GM12878 (cell line): ENCODE measurements at regions not wholly inside any gene's neighbourhood (a gene's known extent, or its start where the extent isn't known, plus 50 kb on each side); places are given as distances from the start of the nearest gene placed in this dataset.

Experiments used
- ATAC-seq: fragments of 200-7000 bp; cut with Tn5 transposase; 3 replicates; pipeline ENCODE4 v1.9.1; 2020; ENCODE audit warnings: mild to moderate bottlenecking, moderate library complexity
- BruUV-seq: library from RNA; stranded (reverse); fragments of 400-500 nt; replicated peaks from 2 replicates; lab custom pipeline; 2021; lab: Mats Ljungman, UMichigan
- CTCF ChIA-PET: fragments of 300-600 bp; sonication (Branson Sonifier 250); formaldehyde crosslinking; extraction: SDS; loops from one replicate; lab custom pipeline; 2021; ENCODE audit warnings: inconsistent platforms; lab: Yijun Ruan, JAX
- POLR2A ChIA-PET: fragments of 350-600 bp; formaldehyde crosslinking; extraction: SDS; loops from one replicate; lab custom pipeline; 2021; ENCODE audit warnings: inconsistent platforms; lab: Charles Lee
- RAD21 ChIA-PET: fragments of 300-600 bp; sonication (Branson Sonifier 250); formaldehyde crosslinking; loops from one replicate; lab custom pipeline; 2023; ENCODE audit warnings: antibody characterized with exemption; ENCODE audit not compliant: unreplicated experiment; lab: Charles Lee
- SMC1A ChIA-PET: fragments of 300-600 bp; sonication (Branson Sonifier 250); formaldehyde crosslinking; loops from one replicate; lab custom pipeline; 2023; ENCODE audit not compliant: unreplicated experiment, uncharacterized antibody; lab: Charles Lee
- DNase-seq: peaks from one replicate; pipeline ENCODE4 v3.0.0-alpha.2; 2011; ENCODE audit warnings: low read depth, low spot score
- FAIRE-seq: peaks from 3 replicates; lab custom pipeline; 2011; peaks lifted over from hg19 to GRCh38; lab: Jason Lieb, UNC
- H2AFZ ChIP-seq: 2 replicates; pipeline ENCODE4 v1.6.0; 2011; ENCODE audit warnings: low read depth, low read length, control low read depth; ENCODE audit not compliant: control insufficient read depth
- H3K27ac ChIP-seq: 2 replicates; pipeline ENCODE4 v1.5.1; 2011; ENCODE audit warnings: control low read depth; ENCODE audit not compliant: control insufficient read depth, insufficient read depth
- H3K27me3 ChIP-seq, 2 experiments: replicated peaks in 1 of 2; 2 replicates each; pipeline versions ENCODE4 v1.6.0 to v1.6.1; 2011; ENCODE audit warnings: low read length in 1 of 2; ENCODE audit not compliant: control insufficient read depth in 2 of 2, insufficient read depth in 2 of 2
- H3K36me3 ChIP-seq, 2 experiments: 2 replicates each; pipeline ENCODE4 v1.5.1; 2011; ENCODE audit warnings: low read length in 1 of 2; ENCODE audit not compliant: control insufficient read depth in 2 of 2, insufficient read depth in 2 of 2
- H3K4me1 ChIP-seq: 2 replicates; pipeline ENCODE4 v1.6.1; 2011; ENCODE audit warnings: mild to moderate bottlenecking, low read length, moderate library complexity, mixed read lengths; ENCODE audit not compliant: control insufficient read depth, insufficient read depth
- H3K4me2 ChIP-seq: 2 replicates; pipeline ENCODE4 v1.6.0; 2011; ENCODE audit warnings: control low read depth; ENCODE audit not compliant: control insufficient read depth, insufficient read depth
- H3K4me3 ChIP-seq: fragments of 200-600 bp; sonication (generic); 2 replicates; pipeline ENCODE4 v1.5.1; 2016
- H3K79me2 ChIP-seq: 2 replicates; pipeline ENCODE4 v1.6.0; 2011; ENCODE audit warnings: low read length; ENCODE audit not compliant: control insufficient read depth, insufficient read depth
- H3K9ac ChIP-seq: 2 replicates; pipeline ENCODE4 v1.8.0; 2011; ENCODE audit warnings: low read length, control low read depth, mixed read lengths; ENCODE audit not compliant: control insufficient read depth, insufficient read depth
- H3K9me3 ChIP-seq: replicated peaks from 3 replicates; pipeline ENCODE4 v1.5.1; 2011; ENCODE audit warnings: mild to moderate bottlenecking, low read length; ENCODE audit not compliant: control insufficient read depth, insufficient read depth
- H4K20me1 ChIP-seq: 2 replicates; pipeline ENCODE4 v1.6.0; 2011; ENCODE audit not compliant: control insufficient read depth, insufficient read depth
- BCL11A ChIP-seq: IDR thresholded peaks from 2 replicates; pipeline ENCODE4 v1.6.1; 2011; ENCODE audit warnings: low read depth, low read length
- CHD1 ChIP-seq: IDR thresholded peaks from 2 replicates; pipeline ENCODE4 v1.6.1; 2012; ENCODE audit warnings: low read depth, low read length, improper control_type of control experiment
- GABPA ChIP-seq: IDR thresholded peaks from 2 replicates; pipeline ENCODE4 v1.6.1; 2014; ENCODE audit warnings: antibody characterized with exemption, low read depth, mild to moderate bottlenecking, inconsistent platforms
- HDGF ChIP-seq: fragments of 450-650 bp; IDR thresholded peaks from 2 replicates; pipeline ENCODE4 v1.6.1; 2016; ENCODE audit warnings: antibody characterized with exemption
- TCF12 ChIP-seq: IDR thresholded peaks from 2 replicates; pipeline ENCODE4 v1.6.1; 2011; ENCODE audit warnings: low read depth, mild to moderate bottlenecking, low read length
- USF1 ChIP-seq: IDR thresholded peaks from 2 replicates; pipeline ENCODE4 v1.6.1; 2011; ENCODE audit warnings: borderline replicate concordance, low read depth, mild to moderate bottlenecking, moderate library complexity, mixed read lengths, low read length; ENCODE audit not compliant: insufficient read depth; ENCODE audit errors: extremely low read length
- ZNF622 ChIP-seq: fragments of 450-650 bp; IDR thresholded peaks from 2 replicates; pipeline ENCODE4 v1.6.1; 2017; ENCODE audit warnings: mild to moderate bottlenecking, inconsistent platforms
- WGBS: methylation state at CpG from one replicate; pipeline ENCODE4 v1.1.6; 2016; ENCODE audit warnings: low lambda C conversion rate; ENCODE audit not compliant: insufficient replicate concordance, insufficient coverage; ENCODE audit errors: missing lambda C conversion rate; 5-methylcytosine and 5-hydroxymethylcytosine counted together
- in situ Hi-C: fragments of 300-500 bp; cut with MboI; formaldehyde crosslinking; loops from 9 replicates; pipeline ENCODE4 v1.14.3; 2018; ENCODE audit warnings: mixed read lengths
- intact Hi-C: fragments of 100-400 bp; cut with micrococcal nuclease; formaldehyde crosslinking; loops from one replicate; pipeline ENCODE4 v1.14.2; 2022; ENCODE audit not compliant: unreplicated experiment

- TF ChIP-seq GABPA (no peak), BCL11A (no peak), TCF12 (no peak), HDGF (no peak), CHD1 (no peak), ZNF622 (no peak), USF1 (no peak)
Measured at GRCh38 chr2:23114299-23114698, 270.7 kb upstream of the KLHL29 start (continued).

- WGBS: 58% methylated on average over 9 of the region's 9 CpGs
- no peaks in the 10 kb centered on the region for H3K4me1 ChIP-seq
- no peak overlapping the region for H3K4me3 ChIP-seq
- no peaks in the 10 kb centered on the region for H3K36me3 ChIP-seq
- DNase-seq (no peak), FAIRE-seq (no peak), ATAC-seq (no peak)
- H2AFZ ChIP-seq: no peak overlapping the region
- no peak overlapping the region for H3K4me2 ChIP-seq
- POLR2A ChIA-PET: no interaction called here
- TF ChIP-seq TCF12: no peak
- H3K79me2 ChIP-seq: no peaks in the 10 kb centered on the region
- in situ Hi-C loops: no loop called here
- intact Hi-C loops: no loop called here
- H3K27me3 ChIP-seq: peaks cover 0 to 2% of the 10 kb centered on the region in 2 experiments; a peak in 1 of 4 replicates
- no peak overlapping the region for H3K9ac ChIP-seq
- H3K9me3 ChIP-seq: no peaks in the 10 kb centered on the region
- BruUV-seq: no TSS peak
- H3K27ac ChIP-seq: no peak overlapping the region
- H4K20me1 ChIP-seq: no peaks in the 10 kb centered on the region
- RAD21 ChIA-PET: no interaction called here
- CTCF ChIA-PET: no interaction called here
- SMC1A ChIA-PET: interaction anchor here (1.0 kb wide), 1 partner anchor 14 kb away, joined by 3 read pairs; no protein-coding TSS in a partner anchor
Measured at GRCh38 chr2:23118313-23118712, 266.7 kb upstream of the KLHL29 start.
